Head of caudate nucleus (tissue), 42 donors: ENCODE measurements at regions not wholly inside any gene's neighbourhood (a gene's known extent, or its start where the extent isn't known, plus 50 kb on each side); places are given as distances from the start of the nearest gene placed in this dataset.
"Not testable (repeated sequence)": the region's sequence is repeated elsewhere in the genome, so short reads cannot be mapped to it uniquely, and the experiment has no call there.

Source experiments
- DNase-seq, 42 donors: peaks; one replicate each; pipeline versions ENCODE4 v3.0.0 to v3.0.0-alpha.2; 2020 to 2021; ENCODE audit warnings: mixed read lengths in 7 of 42
- intact Hi-C: fragments of 100-400 bp; cut with DNase I; formaldehyde crosslinking; loops from one replicate; pipeline ENCODE4 v1.15.0; 2022

- DNase-seq, result no peak
- intact Hi-C loops, result no loop called here
Measured at GRCh38 chr2:215731108-215731658, 282.2 kb downstream of the MREG start.

GRCh38 chr2:215729985-215730620 lies 283.2 kb downstream of the MREG start:
- intact Hi-C loops, result no loop called here
- no peak for DNase-seq

GRCh38 chr2:215728504-215729065 lies 284.8 kb downstream of the MREG start:
- intact Hi-C loops, result no loop called here
- DNase-seq, result no peak

GRCh38 chr2:215727507-215728503 lies 285.5 kb downstream of the MREG start:
- intact Hi-C loops, result no loop called here
- no peak for DNase-seq

GRCh38 chr2:215726070-215726469 lies 287.3 kb downstream of the MREG start:
- DNase-seq, result no peak
- intact Hi-C loops, result no loop called here

- intact Hi-C loops, result no loop called here
- no peak for DNase-seq
Measured at GRCh38 chr2:215724146-215724545, 288.3 kb upstream of the FN1 start.

GRCh38 chr2:215723631-215724011 lies 287.8 kb upstream of the FN1 start:
- intact Hi-C loops, result no loop called here

GRCh38 chr2:215722986-215723630 lies 287.2 kb upstream of the FN1 start:
- DNase-seq, result no peak

More at GRCh38 chr2:215723631-215724011, 287.8 kb upstream of the FN1 start:
- no peak for DNase-seq

GRCh38 chr2:215722125-215722524 lies 286.3 kb upstream of the FN1 start:
- intact Hi-C loops, result no loop called here
- DNase-seq, result no peak

More at GRCh38 chr2:215722986-215723630, 287.2 kb upstream of the FN1 start:
- intact Hi-C loops, result no loop called here

- intact Hi-C loops, DNase-seq: not testable (repeated sequence)
Measured at GRCh38 chr2:215721515-215721914, 285.6 kb upstream of the FN1 start.

- intact Hi-C loops, result no loop called here
- DNase-seq, result no peak
Measured at GRCh38 chr2:215718890-215719289, 283.0 kb upstream of the FN1 start.

GRCh38 chr2:215718436-215718835 lies 282.6 kb upstream of the FN1 start:
- intact Hi-C loops, result no loop called here
- DNase-seq, result no peak

- DNase-seq, result peak in 12 of 42 donors; percentile 2 to 57 (median 18)
- intact Hi-C loops, result no loop called here
Measured at GRCh38 chr2:215717501-215718381, 281.9 kb upstream of the FN1 start.

GRCh38 chr2:215716956-215717355 lies 281.1 kb upstream of the FN1 start:
- intact Hi-C loops, result no loop called here
- no peak for DNase-seq

- intact Hi-C loops, result no loop called here
- no peak for DNase-seq
Measured at GRCh38 chr2:215712871-215713790, 277.3 kb upstream of the FN1 start.

- intact Hi-C loops, result no loop called here
Measured at GRCh38 chr2:215712219-215712868, 276.5 kb upstream of the FN1 start.

More at GRCh38 chr2:215712219-215712868, 276.5 kb upstream of the FN1 start:
- no peak for DNase-seq
